H1 (cell line): ENCODE measurements at regions not wholly inside any gene's neighbourhood (a gene's known extent, or its start where the extent isn't known, plus 50 kb on each side); places are given as distances from the start of the nearest gene placed in this dataset.

Experiments used
- CTCF ChIA-PET: fragments of 300-600 bp; sonication (Branson Sonifier 250); formaldehyde crosslinking; loops from one replicate; lab custom pipeline; 2021; ENCODE audit not compliant: partially characterized antibody; lab: Charles Lee
- POLR2A ChIA-PET: fragments of 300-600 bp; sonication (Branson Sonifier 250); formaldehyde crosslinking; loops from one replicate; lab custom pipeline; 2021; ENCODE audit warnings: inconsistent platforms; ENCODE audit not compliant: partially characterized antibody; lab: Charles Lee
- DNase-seq, 2 experiments: peaks; one replicate each; pipeline versions ENCODE4 v3.0.0 to v3.0.0-alpha.2; 2010 to 2022; ENCODE audit warnings: low spot score in 2 of 2, low read depth in 1 of 2, mixed read lengths in 1 of 2
- FAIRE-seq: peaks from 2 replicates; lab custom pipeline; 2011; peaks lifted over from hg19 to GRCh38; lab: Jason Lieb, UNC
- H2AFZ ChIP-seq: 2 replicates; pipeline ENCODE4 v1.8.1; 2012; ENCODE audit warnings: low read length, inconsistent platforms
- H2AK5ac ChIP-seq: 2 replicates; pipeline ENCODE4 v1.6.1; 2013; ENCODE audit warnings: low read depth, low read length
- H2BK120ac ChIP-seq: replicated peaks from 2 replicates; pipeline ENCODE3; 2013; ENCODE audit warnings: low read depth, low read length, inconsistent platforms
- H2BK12ac ChIP-seq: 2 replicates; pipeline ENCODE4 v1.6.1; 2013; ENCODE audit warnings: low read depth, low read length
- H2BK15ac ChIP-seq: 2 replicates; pipeline ENCODE4 v1.6.1; 2013; ENCODE audit warnings: low read length
- H2BK20ac ChIP-seq: 2 replicates; pipeline ENCODE4 v1.6.1; 2013; ENCODE audit warnings: low read length
- H2BK5ac ChIP-seq: 2 replicates; pipeline ENCODE4 v1.6.1; 2013; ENCODE audit warnings: low read depth, low read length
- H3K14ac ChIP-seq: 2 replicates; pipeline ENCODE4 v1.6.1; 2013; ENCODE audit warnings: inconsistent platforms; ENCODE audit not compliant: insufficient read length
- H3K18ac ChIP-seq: 2 replicates; pipeline ENCODE4 v1.6.1; 2013; ENCODE audit warnings: low read length; ENCODE audit errors: extremely low read depth
- H3K23ac ChIP-seq: 2 replicates; pipeline ENCODE4 v1.6.1; 2013; ENCODE audit warnings: inconsistent platforms; ENCODE audit not compliant: insufficient read length
- H3K23me2 ChIP-seq: 2 replicates; pipeline ENCODE4 v1.6.1; 2013; ENCODE audit warnings: low read depth, low read length
- H3K27ac ChIP-seq: 2 replicates; pipeline ENCODE4 v1.6.1; 2011; ENCODE audit warnings: low read depth, low read length, inconsistent platforms
- H3K27me3 ChIP-seq, 4 experiments: replicated peaks in 1 of 4; 1 replicate in 1 of 4; 2 replicates in 3 of 4; pipeline versions ENCODE4 v1.6.1 to v1.8.1; 2011 to 2013; ENCODE audit warnings: low read length in 3 of 4, mild to moderate bottlenecking in 3 of 4, inconsistent platforms in 2 of 4, mixed read lengths in 2 of 4, moderate library complexity in 1 of 4; ENCODE audit not compliant: control insufficient read depth in 3 of 4, insufficient read depth in 3 of 4; ENCODE audit errors: extremely low read depth in 1 of 4
- H3K36me3 ChIP-seq, 4 experiments: 2 replicates each; pipeline versions ENCODE4 v1.6.1 to v1.8.1; 2011 to 2013; ENCODE audit warnings: mild to moderate bottlenecking in 4 of 4, low read length in 3 of 4, moderate library complexity in 2 of 4, control low read depth in 1 of 4, inconsistent platforms in 1 of 4; ENCODE audit not compliant: insufficient read depth in 4 of 4, control insufficient read depth in 2 of 4
- H3K4ac ChIP-seq: replicated peaks from 2 replicates; pipeline ENCODE3; 2013; ENCODE audit warnings: low read length, low read depth, mixed read lengths, inconsistent platforms; ENCODE audit not compliant: insufficient read length
- H3K4me1 ChIP-seq, 4 experiments: replicated peaks in 1 of 4; 1 replicate in 1 of 4; 2 replicates in 3 of 4; pipeline versions ENCODE4 v1.6.1 to v1.8.1; 2011 to 2013; ENCODE audit warnings: low read length in 3 of 4, inconsistent platforms in 2 of 4, mixed read lengths in 1 of 4; ENCODE audit not compliant: insufficient read depth in 4 of 4, control insufficient read depth in 3 of 4
- H3K4me2 ChIP-seq, 2 experiments: 2 replicates each; pipeline versions ENCODE4 v1.6.1 to v1.8.1; 2011 to 2013; ENCODE audit warnings: low read depth in 2 of 2, low read length in 2 of 2, control low read depth in 1 of 2, inconsistent platforms in 1 of 2, mild to moderate bottlenecking in 1 of 2; ENCODE audit not compliant: insufficient read depth in 1 of 2
- H3K4me3 ChIP-seq, 4 experiments: fragments of 200-600, 300-600 bp in 1 of 4; sonication (generic), shearing (Covaris generic), sonication (Bioruptor Twin) in 1 of 4; 2 replicates each; pipeline versions ENCODE4 v1.5.1 to v1.8.1; 2011 to 2016; ENCODE audit warnings: low read length in 4 of 4, low read depth in 3 of 4, control low read depth in 2 of 4, inconsistent platforms in 2 of 4, mild to moderate bottlenecking in 2 of 4, mixed read lengths in 1 of 4, moderate library complexity in 1 of 4; ENCODE audit not compliant: insufficient read depth in 2 of 4; ENCODE audit errors: extremely low read depth in 1 of 4
- H3K56ac ChIP-seq: replicated peaks from 2 replicates; pipeline ENCODE3; 2013; ENCODE audit warnings: low read depth, mild to moderate bottlenecking, mixed read lengths, low read length, inconsistent platforms; ENCODE audit not compliant: insufficient read length
- H3K79me1 ChIP-seq: 2 replicates; pipeline ENCODE4 v1.6.1; 2013; ENCODE audit warnings: low read depth, low read length, control low read depth
- H3K79me2 ChIP-seq, 2 experiments: 2 replicates each; pipeline versions ENCODE4 v1.6.1 to v1.8.1; 2012 to 2013; ENCODE audit warnings: low read length in 2 of 2, mild to moderate bottlenecking in 2 of 2, inconsistent platforms in 1 of 2; ENCODE audit not compliant: insufficient read depth in 2 of 2, control insufficient read depth in 1 of 2
- H3K9ac ChIP-seq, 4 experiments: replicated peaks in 1 of 4; 1 replicate in 1 of 4; 2 replicates in 3 of 4; pipeline versions ENCODE4 v1.6.1 to v1.8.1; 2011 to 2013; ENCODE audit warnings: low read depth in 3 of 4, low read length in 3 of 4, control low read depth in 2 of 4, mild to moderate bottlenecking in 2 of 4, moderate library complexity in 2 of 4, inconsistent platforms in 1 of 4; ENCODE audit errors: extremely low read depth in 1 of 4
- H3K9me3 ChIP-seq, 2 experiments: 2 replicates each; pipeline versions ENCODE4 v1.6.1 to v1.8.1; 2012 to 2013; ENCODE audit warnings: mild to moderate bottlenecking in 2 of 2, moderate library complexity in 2 of 2, control low read depth in 1 of 2, inconsistent platforms in 1 of 2, low read depth in 1 of 2, low read length in 1 of 2, mixed read lengths in 1 of 2; ENCODE audit not compliant: insufficient read depth in 2 of 2
- H4K20me1 ChIP-seq, 2 experiments: replicated peaks in 1 of 2; 2 replicates each; pipeline versions ENCODE3 to v1.8.1; 2011 to 2013; ENCODE audit warnings: inconsistent platforms in 2 of 2, low read length in 2 of 2, mild to moderate bottlenecking in 1 of 2; ENCODE audit not compliant: insufficient read depth in 2 of 2, control insufficient read depth in 1 of 2
- H4K5ac ChIP-seq: 2 replicates; pipeline ENCODE4 v1.6.1; 2013; ENCODE audit warnings: low read length, low read depth, mixed read lengths, inconsistent platforms; ENCODE audit not compliant: insufficient read length
- H4K8ac ChIP-seq: 2 replicates; pipeline ENCODE4 v1.8.0; 2013; ENCODE audit warnings: mild to moderate bottlenecking, moderate library complexity, low read length, inconsistent platforms; ENCODE audit not compliant: insufficient read depth; ENCODE audit errors: extremely low read depth
- H4K91ac ChIP-seq: replicated peaks from 2 replicates; pipeline ENCODE3; 2013; ENCODE audit warnings: low read length, mixed read lengths, inconsistent platforms; ENCODE audit not compliant: insufficient read length
- BCL11A ChIP-seq, 2 experiments: IDR thresholded peaks; one replicate each; pipeline ENCODE4 v1.6.1; 2011; ENCODE audit warnings: low read depth in 2 of 2, low read length in 2 of 2, mild to moderate bottlenecking in 2 of 2
- CHD2 ChIP-seq: IDR thresholded peaks from 2 replicates; pipeline ENCODE4 v1.6.1; 2012; ENCODE audit warnings: low read length, improper control_type of control experiment
- HDAC2 ChIP-seq, 2 experiments: fragments of 300-600 bp in 1 of 2; sonication (generic) in 1 of 2; IDR thresholded peaks; 2 replicates each; pipeline ENCODE4 v1.6.1; 2011 to 2012; ENCODE audit warnings: low read depth in 2 of 2, low read length in 2 of 2, mild to moderate bottlenecking in 2 of 2, moderate library complexity in 2 of 2, borderline replicate concordance in 1 of 2, inconsistent platforms in 1 of 2
- MAFK ChIP-seq: IDR thresholded peaks from 2 replicates; pipeline ENCODE4 v1.6.1; 2012; ENCODE audit warnings: low read depth, mild to moderate bottlenecking, improper control_type of control experiment, low read length
- SUZ12 ChIP-seq: fragments of 200-600 bp; sonication (generic); IDR thresholded peaks from 2 replicates; pipeline ENCODE4 v1.6.1; 2012; ENCODE audit warnings: mild to moderate bottlenecking, inconsistent platforms, low read length, moderate library complexity, mixed read lengths
- TBP ChIP-seq: IDR thresholded peaks from 2 replicates; pipeline ENCODE4 v1.6.1; 2011; ENCODE audit warnings: low read depth, low read length, improper control_type of control experiment
- WGBS, 2 experiments: shearing (Covaris generic) in 1 of 2; methylation state at CpG; one replicate each; pipeline versions ENCODE4 v1.1.6 to v1.1.7; 2013 to 2015; ENCODE audit warnings: low lambda C conversion rate in 2 of 2, mixed read lengths in 2 of 2, inconsistent platforms in 1 of 2, low coverage in 1 of 2, missing lambda C conversion rate in 1 of 2; ENCODE audit not compliant: insufficient replicate concordance in 2 of 2, insufficient coverage in 1 of 2, insufficient read length in 1 of 2; ENCODE audit errors: extremely low coverage in 1 of 2, missing lambda C conversion rate in 1 of 2; 5-methylcytosine and 5-hydroxymethylcytosine counted together
- TF ChIP-seq, protein P1 (sequence below): IDR thresholded peaks from 2 replicates; pipeline ENCODE4 v1.6.1; 2011; ENCODE audit warnings: low read depth, mild to moderate bottlenecking, low read length; ENCODE audit not compliant: insufficient read depth

DNA sequence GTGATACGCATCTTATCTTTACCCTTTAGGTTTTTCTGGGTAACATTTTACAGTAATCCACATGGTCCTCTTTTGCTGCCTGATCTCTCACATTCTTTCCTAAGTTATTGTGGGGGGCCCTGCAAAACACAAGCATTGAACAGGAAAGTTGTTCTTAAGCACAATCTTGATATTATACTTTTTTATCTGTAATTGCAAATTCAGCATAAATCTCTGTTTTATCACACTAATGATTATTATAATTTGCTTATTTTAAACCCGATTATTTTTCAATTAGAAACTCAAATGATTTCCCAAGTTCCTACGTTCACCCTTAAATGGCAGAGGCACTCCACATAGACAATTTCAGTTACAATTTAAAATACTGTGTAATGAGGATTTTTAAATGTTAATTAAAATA lies 386.0 kb upstream of the GYPC start:
- Histone ChIP-seq H4K20me1 (no peaks in the 10 kb centered on the region), H3K14ac (no peak overlapping the region), H3K79me1 (no peaks in the 10 kb centered on the region), H2AFZ (no peak overlapping the region), H3K4me3 (no peak overlapping the region), H3K9me3 (no peaks in the 10 kb centered on the region), H3K4ac (no peak overlapping the region), H3K4me1 (no peaks in the 10 kb centered on the region), H3K4me2 (no peak overlapping the region), H3K27me3 (peaks cover 0 to 2% (median 0%) of the 10 kb centered on the region in 4 experiments; a peak in 1 of 7 replicates), H3K23me2 (no peaks in the 10 kb centered on the region), H3K23ac (no peak overlapping the region), H4K8ac (no peak overlapping the region), H3K79me2 (no peaks in the 10 kb centered on the region), H3K9ac (0 out of 7 replicates have a peak overlapping the region, but pooled peaks of 1 of the 4 experiments have one; percentile 5), H2AK5ac (no peak overlapping the region), H2BK5ac (no peak overlapping the region), H2BK12ac (no peak overlapping the region), H3K18ac (no peak overlapping the region), H4K91ac (no peak overlapping the region), H2BK120ac (no peak overlapping the region), H3K27ac (no peak overlapping the region), H3K36me3 (no peaks in the 10 kb centered on the region), H3K56ac (no peak overlapping the region), H4K5ac (no peak overlapping the region), H2BK20ac (no peak overlapping the region), H2BK15ac (no peak overlapping the region)
- CTCF ChIA-PET = no interaction called here
- POLR2A ChIA-PET = no interaction called here
- DNase-seq = no peak
- no peak for FAIRE-seq
- no peak for TF ChIP-seq TBP
- no peak for TF ChIP-seq HDAC2 (IDR thresholded peaks at IDR 0.05; ENCODE audit: borderline replicate concordance in 1 of 2, low read depth in 2 of 2, low read length in 2 of 2)
- TF ChIP-seq BCL11A (IDR thresholded peaks at IDR 0.05; ENCODE audit: low read depth in 2 of 2, low read length in 2 of 2) = no peak
- TF ChIP-seq, protein P1, sequence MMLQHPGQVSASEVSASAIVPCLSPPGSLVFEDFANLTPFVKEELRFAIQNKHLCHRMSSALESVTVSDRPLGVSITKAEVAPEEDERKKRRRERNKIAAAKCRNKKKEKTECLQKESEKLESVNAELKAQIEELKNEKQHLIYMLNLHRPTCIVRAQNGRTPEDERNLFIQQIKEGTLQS = no peak
- no peak for TF ChIP-seq SUZ12
- no peak for TF ChIP-seq CHD2
- TF ChIP-seq MAFK = no peak
- 94% methylated on average over 3 of the region's 3 CpGs; no CpG with 5 or more reads in 1 of the 2 experiments for WGBS, 2 experiments
